Neural progenitor cell (in vitro differentiated cells): ENCODE measurements at regions not wholly inside any gene's neighbourhood (a gene's known extent, or its start where the extent isn't known, plus 50 kb on each side); places are given as distances from the start of the nearest gene placed in this dataset.

ENCODE experiments used
- DNase-seq: peaks from one replicate; pipeline ENCODE4 v3.0.0-alpha.2; 2016; ENCODE audit warnings: low spot score
- H2AFZ ChIP-seq: fragments of 200-600 bp; sonication (generic); replicated peaks from 2 replicates; pipeline ENCODE4 v1.6.1; 2016; ENCODE audit warnings: antibody characterized with exemption
- H3F3A ChIP-seq: fragments of 200-600 bp; sonication (generic); 2 replicates; pipeline ENCODE4 v1.6.1; 2016; ENCODE audit warnings: antibody characterized with exemption, low read depth
- H3K27ac ChIP-seq: fragments of 200-600 bp; sonication (generic); 2 replicates; pipeline ENCODE4 v1.5.1; 2016; ENCODE audit warnings: mild to moderate bottlenecking
- H3K27me3 ChIP-seq: fragments of 200-600 bp; sonication (generic); 2 replicates; pipeline ENCODE4 v1.6.1; 2016; ENCODE audit warnings: mild to moderate bottlenecking, moderate library complexity
- H3K36me3 ChIP-seq: fragments of 200-600 bp; sonication (generic); 2 replicates; pipeline ENCODE4 v1.5.1; 2016
- H3K4me1 ChIP-seq: fragments of 200-600 bp; sonication (generic); 2 replicates; pipeline ENCODE4 v1.6.1; 2016; ENCODE audit warnings: mixed run types
- H3K4me2 ChIP-seq: fragments of 200-600 bp; sonication (generic); 2 replicates; pipeline ENCODE4 v1.6.1; 2016
- H3K4me3 ChIP-seq: fragments of 200-600 bp; sonication (generic); 2 replicates; pipeline ENCODE4 v1.5.1; 2016
- H3K79me2 ChIP-seq: fragments of 200-600 bp; sonication (generic); 2 replicates; pipeline ENCODE4 v1.6.1; 2016; ENCODE audit warnings: low read depth
- H3K9ac ChIP-seq: fragments of 200-600 bp; sonication (generic); 2 replicates; pipeline ENCODE4 v1.6.1; 2016
- H3K9me3 ChIP-seq: fragments of 200-600 bp; sonication (generic); 2 replicates; pipeline ENCODE4 v1.5.1; 2016; ENCODE audit warnings: low read depth
- H4K20me1 ChIP-seq: fragments of 200-600 bp; sonication (generic); 2 replicates; pipeline ENCODE4 v1.6.1; 2016; ENCODE audit warnings: low read depth
- H3K27ac Mint-ChIP-seq: 3 replicates; pipeline ENCODE4 v1.8.0; 2021; ENCODE audit warnings: mixed read lengths
- H3K27me3 Mint-ChIP-seq: 2 replicates; pipeline ENCODE4 v1.8.0; 2022; ENCODE audit warnings: low read depth, mild to moderate bottlenecking, inconsistent platforms, moderate library complexity, mixed read lengths; ENCODE audit not compliant: insufficient read depth
- H3K36me3 Mint-ChIP-seq: 3 replicates; pipeline ENCODE4 v1.8.0; 2021; ENCODE audit warnings: mixed read lengths
- H3K4me1 Mint-ChIP-seq: 3 replicates; pipeline ENCODE4 v1.8.0; 2021; ENCODE audit warnings: mixed read lengths
- H3K4me3 Mint-ChIP-seq: 3 replicates; pipeline ENCODE4 v1.8.0; 2021; ENCODE audit warnings: mild to moderate bottlenecking, moderate library complexity, mixed read lengths
- H3K9me3 Mint-ChIP-seq: 3 replicates; pipeline ENCODE4 v1.8.0; 2020; ENCODE audit warnings: mixed read lengths
- CTCF ChIP-seq: fragments of 200-600 bp; sonication (generic); IDR thresholded peaks from 2 replicates; pipeline ENCODE4 v1.5.1; 2017; ENCODE audit warnings: antibody characterized with exemption, mild to moderate bottlenecking
- EZH2 ChIP-seq: fragments of 200-600 bp; sonication (generic); IDR thresholded peaks from 2 replicates; pipeline ENCODE4 v1.6.1; 2017; ENCODE audit warnings: antibody characterized with exemption, mild to moderate bottlenecking, moderate library complexity
- EZH2phosphoT487 ChIP-seq: fragments of 200-600 bp; sonication (generic); IDR thresholded peaks from 2 replicates; pipeline ENCODE4 v1.6.1; 2017; ENCODE audit warnings: antibody characterized with exemption

- Mint-ChIP-seq H3K9me3 (peaks cover 2% of the 10 kb centered on the region), H3K4me3 (no peak overlapping the region), H3K36me3 (no peaks in the 10 kb centered on the region), H3K4me1 (no peaks in the 10 kb centered on the region), H3K27ac (no peak overlapping the region), H3K27me3 (peaks cover 2% of the 10 kb centered on the region)
- peaks cover 5% of the 10 kb centered on the region for H3K36me3 ChIP-seq
- no peak overlapping the region for H3K4me2 ChIP-seq
- H3F3A ChIP-seq, result no peaks in the 10 kb centered on the region
- no peaks in the 10 kb centered on the region for H3K4me1 ChIP-seq
- no peaks in the 10 kb centered on the region for H3K79me2 ChIP-seq
- H3K9ac ChIP-seq, result no peak overlapping the region
- no peak for DNase-seq
- no peak overlapping the region for H3K27ac ChIP-seq
- H3K27me3 ChIP-seq, result no peaks in the 10 kb centered on the region
- H2AFZ ChIP-seq, result no peak overlapping the region
- H3K9me3 ChIP-seq, result no peaks in the 10 kb centered on the region
- H3K4me3 ChIP-seq, result no peak overlapping the region
- no peaks in the 10 kb centered on the region for H4K20me1 ChIP-seq
- TF ChIP-seq CTCF, result no peak
- TF ChIP-seq EZH2, result no peak
- TF ChIP-seq EZH2phosphoT487, result no peak
These were observed 148.2 kb upstream of the C21orf91 start for GRCh38 chr21:17967319-17967718.

DNA sequence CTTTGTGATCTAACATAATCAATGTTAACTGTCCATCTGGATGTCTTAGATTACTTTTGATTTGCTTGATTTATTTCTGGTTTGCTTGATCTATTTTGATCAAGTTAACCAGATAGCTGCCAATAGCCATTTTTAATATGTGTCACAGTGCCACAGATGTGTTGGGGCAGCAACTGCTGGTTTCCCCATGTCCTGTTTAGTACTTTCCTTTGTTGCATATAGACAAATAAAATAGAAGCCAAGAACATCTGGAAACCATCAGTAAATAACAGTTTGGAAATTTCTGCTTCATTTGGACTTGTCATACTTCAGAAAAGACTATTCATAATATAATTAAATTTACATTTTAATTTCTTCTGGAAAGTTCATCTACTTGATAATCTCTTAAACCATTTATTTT lies 145.6 kb upstream of the C21orf91 start:
- no peak overlapping the region for H3K4me3 Mint-ChIP-seq

GRCh38 chr21:17964199-17964598 lies 145.0 kb upstream of the C21orf91 start:
- Histone ChIP-seq H4K20me1 (no peaks in the 10 kb centered on the region), H3K9ac (no peak overlapping the region), H3K27ac (no peak overlapping the region), H3K4me3 (no peak overlapping the region), H3F3A (peaks cover 11% of the 10 kb centered on the region), H3K79me2 (no peaks in the 10 kb centered on the region), H3K36me3 (peaks cover 5% of the 10 kb centered on the region), H2AFZ (no peak overlapping the region), H3K9me3 (no peaks in the 10 kb centered on the region), H3K4me1 (peaks cover 16% of the 10 kb centered on the region), H3K27me3 (no peaks in the 10 kb centered on the region), H3K4me2 (no peak overlapping the region)
- Mint-ChIP-seq H3K4me1 (peaks cover 3% of the 10 kb centered on the region), H3K4me3 (no peak overlapping the region), H3K36me3 (no peaks in the 10 kb centered on the region), H3K27me3 (peaks cover 2% of the 10 kb centered on the region), H3K27ac (no peak overlapping the region), H3K9me3 (no peaks in the 10 kb centered on the region)
- DNase-seq, result no peak
- no peak for TF ChIP-seq EZH2phosphoT487
- TF ChIP-seq EZH2, result no peak
- TF ChIP-seq CTCF, result no peak

More for the DNA sequence above, 145.6 kb upstream of the C21orf91 start:
- Histone ChIP-seq H3K4me2 (no peak overlapping the region), H3K4me3 (no peak overlapping the region), H3K9ac (no peak overlapping the region), H3K27ac (no peak overlapping the region), H4K20me1 (no peaks in the 10 kb centered on the region), H3K27me3 (no peaks in the 10 kb centered on the region), H3K9me3 (no peaks in the 10 kb centered on the region), H3K4me1 (peaks cover 16% of the 10 kb centered on the region), H3K79me2 (no peaks in the 10 kb centered on the region), H3F3A (peaks cover 11% of the 10 kb centered on the region), H2AFZ (no peak overlapping the region), H3K36me3 (peaks cover 5% of the 10 kb centered on the region)
- H3K9me3 Mint-ChIP-seq, result no peaks in the 10 kb centered on the region
- DNase-seq, result no peak
- H3K27me3 Mint-ChIP-seq, result peaks cover 2% of the 10 kb centered on the region
- H3K4me1 Mint-ChIP-seq, result peaks cover 3% of the 10 kb centered on the region
- no peak for TF ChIP-seq EZH2phosphoT487
- no peak for TF ChIP-seq EZH2
- TF ChIP-seq CTCF, result no peak
- H3K36me3 Mint-ChIP-seq, result no peaks in the 10 kb centered on the region
- H3K27ac Mint-ChIP-seq, result no peak overlapping the region
